HG03520 (cell line): ENCODE measurements at regions not wholly inside any gene's neighbourhood (a gene's known extent, or its start where the extent isn't known, plus 50 kb on each side); places are given as distances from the start of the nearest gene placed in this dataset.

Experiments used
- ATAC-seq: cut with Tn5 transposase; IDR thresholded peaks from one replicate; pipeline ENCODE4 v1.9.1; 2021; ENCODE audit warnings: mild to moderate bottlenecking, moderate library complexity; ENCODE audit not compliant: unreplicated experiment

DNA sequence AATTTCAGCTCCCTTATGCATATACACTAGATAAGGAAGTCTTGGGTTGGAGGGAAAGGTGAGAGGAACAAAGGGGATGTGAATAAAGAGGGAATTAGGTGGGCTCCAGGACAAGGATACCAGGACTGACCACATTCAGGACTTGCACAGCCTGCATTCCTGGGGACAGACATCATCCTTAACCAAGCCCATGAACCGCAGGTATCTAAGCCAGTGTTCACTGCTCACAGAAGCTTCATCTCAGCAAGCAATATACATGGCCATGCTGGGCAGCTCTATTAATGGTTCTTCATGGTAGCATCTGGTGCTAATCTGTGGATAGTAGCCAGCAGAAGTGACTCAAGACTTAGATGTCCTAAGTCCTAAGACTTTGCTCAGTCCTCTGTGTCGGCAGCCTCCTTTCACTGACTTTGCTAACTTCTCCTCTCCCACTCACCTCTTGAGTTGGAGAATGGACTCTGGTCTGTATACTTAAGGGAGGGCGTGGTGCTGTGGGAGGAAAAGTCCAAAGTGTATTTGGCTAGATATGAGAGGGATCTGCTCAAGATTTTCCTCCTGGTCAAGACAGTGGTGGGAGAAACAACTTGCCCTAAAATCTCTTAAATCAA lies 136.1 kb downstream of the ASCL1 start:
- ATAC-seq = no peak

- ATAC-seq = no peak
Observed at GRCh38 chr12:103097496-103097895, 140.0 kb downstream of the ASCL1 start.

DNA sequence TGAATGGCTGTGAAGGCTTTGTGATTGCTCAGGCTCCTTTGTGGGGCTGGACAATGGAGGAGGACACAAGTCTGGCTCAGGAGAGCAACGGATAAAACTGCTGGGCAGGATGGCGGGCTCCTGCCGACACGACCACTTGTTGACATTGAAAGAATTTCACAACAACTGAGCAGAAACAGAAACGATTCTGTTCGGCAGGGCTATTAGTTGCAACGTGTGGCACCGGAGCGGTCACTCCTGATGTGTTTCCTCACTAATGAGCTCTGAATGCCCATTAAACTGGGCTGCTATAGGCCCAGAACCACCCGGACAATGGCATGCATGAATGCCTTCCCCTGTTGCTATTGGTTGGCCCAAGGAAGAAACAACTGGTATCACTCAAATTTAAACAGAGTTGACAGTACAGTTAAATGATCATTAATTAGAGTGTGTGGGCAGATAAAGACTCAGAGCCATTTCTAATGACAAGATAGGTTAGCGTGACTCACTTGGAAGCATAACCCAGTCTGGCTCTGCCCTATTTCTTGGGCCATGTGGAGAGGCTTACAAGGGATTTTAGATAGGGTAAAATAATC lies 142.9 kb downstream of the ASCL1 start:
- ATAC-seq = no peak

GRCh38 chr12:103102225-103102744 lies 144.8 kb downstream of the ASCL1 start:
- peak; percentile 77 for ATAC-seq

- peak; percentile 47 for ATAC-seq
Observed at GRCh38 chr12:103105971-103106597, 148.6 kb downstream of the ASCL1 start.

GRCh38 chr12:103109861-103110260 lies 152.4 kb downstream of the ASCL1 start:
- no peak for ATAC-seq

- ATAC-seq = peak; percentile 95
Observed at GRCh38 chr12:103114296-103115055, 157.0 kb downstream of the ASCL1 start.

- no peak for ATAC-seq
Observed at GRCh38 chr12:103128862-103129501, 171.5 kb downstream of the ASCL1 start.

DNA sequence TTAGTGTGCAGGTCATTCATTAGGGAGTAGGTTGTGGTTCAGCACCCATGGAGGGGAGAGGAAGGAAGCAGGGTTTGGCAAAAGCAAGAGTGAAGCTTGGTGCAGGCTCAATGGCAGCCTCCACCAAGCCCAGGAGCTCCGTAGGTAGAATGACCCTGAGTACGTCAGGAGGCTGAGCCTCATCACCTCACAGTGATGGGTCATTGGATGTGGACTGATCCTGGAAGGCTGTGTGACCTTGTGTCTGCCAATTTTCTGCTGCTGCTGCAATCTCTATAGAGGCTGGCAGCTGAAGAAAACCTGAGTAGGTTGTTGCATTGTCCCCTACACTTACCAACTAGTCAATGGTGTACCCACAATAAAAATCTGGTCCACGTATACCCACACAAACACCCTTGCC lies 173.1 kb downstream of the ASCL1 start:
- ATAC-seq = no peak

GRCh38 chr12:103138538-103138937 lies 181.1 kb downstream of the ASCL1 start:
- no peak for ATAC-seq

GRCh38 chr12:103139876-103140275 lies 182.4 kb downstream of the ASCL1 start:
- ATAC-seq = no peak

DNA sequence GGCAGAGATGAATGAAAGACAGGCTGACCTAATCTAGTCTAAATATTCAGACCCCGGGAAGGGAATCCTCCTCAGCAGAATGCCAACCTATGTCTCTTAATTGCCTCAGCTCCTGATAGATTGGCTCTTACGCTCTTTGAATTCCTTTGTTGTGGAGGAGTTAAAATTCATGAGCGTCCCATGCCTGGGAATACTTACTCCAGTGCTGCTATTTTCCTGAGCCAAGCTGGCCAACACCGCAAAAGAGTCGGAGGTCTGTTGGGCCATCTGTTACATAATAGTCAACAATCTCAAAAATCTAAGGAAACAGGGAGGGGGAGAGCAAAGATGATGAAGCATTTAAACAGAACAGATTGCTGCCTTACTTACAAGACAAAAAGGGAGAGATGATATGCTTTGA lies 182.8 kb downstream of the ASCL1 start:
- ATAC-seq = no peak

DNA sequence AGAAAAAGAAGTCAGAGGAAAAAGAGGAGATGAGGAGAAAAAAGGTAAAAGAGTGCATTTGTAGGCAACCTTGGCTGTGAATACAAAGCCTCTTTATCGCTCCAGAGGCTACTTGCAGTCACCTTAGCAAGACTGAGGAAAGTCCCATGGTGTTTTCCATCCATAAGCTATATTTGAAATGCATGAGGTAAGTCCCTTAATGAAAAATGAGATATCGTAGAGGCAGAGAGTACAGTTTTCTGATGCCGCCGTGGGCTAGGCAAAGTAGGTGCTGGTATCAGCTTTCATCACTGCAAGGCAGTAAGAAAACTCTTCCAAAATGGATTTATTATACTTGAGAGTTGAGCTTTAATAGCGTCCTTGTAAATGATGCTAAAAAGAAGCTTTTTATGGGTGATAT lies 186.8 kb downstream of the ASCL1 start:
- no peak for ATAC-seq

DNA sequence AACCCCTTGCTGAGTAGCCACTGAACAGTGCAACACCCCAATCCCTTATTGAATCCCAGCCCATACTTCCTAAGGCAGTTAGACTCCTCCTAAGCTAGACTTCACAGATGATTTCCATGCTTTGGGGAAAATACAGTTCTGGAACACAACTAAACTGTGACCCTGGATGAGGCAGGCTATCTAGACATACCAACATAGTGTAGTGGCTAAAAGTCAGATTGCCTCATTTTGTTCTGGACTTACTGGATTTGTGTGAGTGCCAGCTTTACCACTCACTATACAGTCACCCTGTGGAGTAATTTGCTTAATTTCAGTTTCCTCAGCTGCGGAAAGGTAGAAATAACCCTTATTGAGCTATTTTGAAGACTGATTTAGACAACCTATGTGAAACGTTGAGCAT lies 203.1 kb downstream of the ASCL1 start:
- no peak for ATAC-seq

DNA sequence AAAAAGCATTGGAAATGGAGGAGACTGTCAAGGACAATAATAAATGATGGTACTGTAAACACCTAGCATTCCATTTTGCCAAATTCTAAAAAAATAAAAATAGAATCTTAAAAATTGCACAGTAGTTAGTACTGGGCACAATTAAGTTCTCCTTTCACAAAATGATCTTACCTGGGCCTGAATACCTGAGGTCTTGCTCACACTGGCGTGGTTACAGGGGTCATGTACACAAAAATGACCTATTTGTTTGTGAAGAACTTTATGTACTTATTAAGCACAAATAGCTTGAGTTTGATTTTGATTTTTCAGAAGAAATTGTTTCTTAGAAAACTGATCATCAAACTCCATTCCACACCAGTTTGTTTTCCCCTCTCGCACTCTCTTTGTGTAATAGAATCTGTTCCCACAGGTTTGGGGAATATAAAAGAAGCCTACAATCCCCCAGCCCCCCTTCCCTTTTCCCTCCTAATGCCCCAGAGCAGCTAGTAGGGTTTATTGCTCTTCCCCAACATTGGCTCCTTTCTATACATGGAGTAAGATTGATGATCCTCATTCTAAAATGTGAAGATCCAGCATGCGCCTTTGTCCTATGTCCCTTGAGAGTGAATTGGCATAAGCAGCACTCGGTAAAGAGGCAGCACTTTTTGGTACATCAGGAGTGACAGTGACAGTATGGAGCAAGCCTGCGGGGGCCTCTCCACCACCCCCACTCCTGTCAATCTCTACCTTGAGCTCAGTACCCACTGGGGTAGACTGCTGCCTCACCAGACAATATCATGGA lies 204.3 kb downstream of the ASCL1 start:
- no peak for ATAC-seq

- ATAC-seq = no peak
Observed at GRCh38 chr12:103166949-103167348, 209.5 kb downstream of the ASCL1 start.

GRCh38 chr12:103172447-103173112 lies 215.1 kb downstream of the ASCL1 start:
- no peak for ATAC-seq

DNA sequence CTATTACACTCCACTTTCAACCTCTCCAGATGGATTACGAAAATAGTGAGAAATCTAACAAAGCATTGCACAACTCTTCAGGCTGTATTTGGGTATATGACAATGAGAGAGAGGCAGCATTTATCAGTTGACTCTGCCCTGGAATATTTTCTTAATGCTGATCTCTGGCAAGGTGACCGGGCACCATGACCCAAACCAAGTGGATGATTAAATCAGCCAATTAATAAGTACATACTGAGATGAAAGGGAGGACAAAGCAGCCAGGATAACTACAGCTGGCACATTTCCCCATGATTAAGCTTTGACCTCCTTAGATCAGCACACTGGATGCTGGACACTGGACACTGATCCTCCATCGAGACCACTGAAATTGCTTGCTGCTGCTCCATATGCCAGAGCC lies 218.2 kb downstream of the ASCL1 start:
- ATAC-seq = no peak

DNA sequence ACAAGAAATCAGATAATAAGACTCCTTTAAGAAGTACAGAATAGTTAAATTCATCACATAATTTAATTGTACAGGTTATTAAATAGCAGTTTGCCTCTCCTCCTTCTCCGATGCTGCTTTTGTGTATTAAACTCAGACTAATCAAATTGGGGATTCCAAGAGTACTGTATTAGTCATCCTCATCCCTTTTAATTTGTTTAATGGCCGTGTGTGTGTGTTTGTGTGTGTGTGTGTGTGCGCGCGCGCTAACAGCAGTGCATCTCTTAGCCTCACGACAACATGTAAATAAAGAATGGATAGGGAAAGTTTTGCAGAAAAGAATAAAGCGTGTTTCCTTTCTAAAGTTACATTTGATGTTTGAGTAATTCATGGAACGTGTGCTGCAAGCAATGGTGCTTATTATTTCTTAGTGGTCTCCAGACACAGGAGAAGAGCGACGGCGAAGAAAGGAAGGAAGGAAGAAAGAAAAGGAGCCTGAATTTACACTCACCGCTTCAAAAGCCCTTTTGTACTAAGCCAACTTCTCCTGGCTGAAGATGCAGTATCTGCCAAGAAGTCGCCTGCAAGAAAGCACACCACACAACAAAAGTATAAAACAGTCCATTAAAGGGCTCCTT lies 220.3 kb downstream of the ASCL1 start:
- no peak for ATAC-seq
